GM12872 (cell line): ENCODE measurements at regions not wholly inside any gene's neighbourhood (a gene's known extent, or its start where the extent isn't known, plus 50 kb on each side); places are given as distances from the start of the nearest gene placed in this dataset.

Experiments used
- TF ChIP-seq, protein P1 (sequence below): IDR thresholded peaks from 3 replicates; pipeline ENCODE4 v1.5.1; 2011; ENCODE audit warnings: low read depth, mild to moderate bottlenecking, low read length, moderate library complexity; ENCODE audit not compliant: insufficient read depth

DNA sequence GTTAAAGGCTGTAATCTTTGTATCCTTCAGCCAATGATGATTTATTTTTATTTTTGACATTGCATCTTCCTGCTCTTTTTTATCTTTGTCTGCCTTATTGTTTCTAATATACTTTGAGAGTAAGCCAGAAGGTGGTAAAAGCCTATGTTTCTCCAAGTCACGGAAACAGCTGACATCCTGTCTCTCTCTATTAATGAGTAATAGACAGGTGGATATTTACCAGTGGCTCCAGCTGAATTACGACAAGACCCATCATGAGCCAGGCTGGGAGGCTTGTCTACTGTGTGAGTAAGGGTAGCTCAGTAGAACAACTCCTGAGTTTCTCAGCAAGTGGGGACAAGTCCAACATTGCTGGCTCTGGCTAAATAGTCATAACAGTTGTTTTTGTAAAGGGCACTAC lies 166.6 kb downstream of the NDFIP2 start:
- TF ChIP-seq, protein P1, sequence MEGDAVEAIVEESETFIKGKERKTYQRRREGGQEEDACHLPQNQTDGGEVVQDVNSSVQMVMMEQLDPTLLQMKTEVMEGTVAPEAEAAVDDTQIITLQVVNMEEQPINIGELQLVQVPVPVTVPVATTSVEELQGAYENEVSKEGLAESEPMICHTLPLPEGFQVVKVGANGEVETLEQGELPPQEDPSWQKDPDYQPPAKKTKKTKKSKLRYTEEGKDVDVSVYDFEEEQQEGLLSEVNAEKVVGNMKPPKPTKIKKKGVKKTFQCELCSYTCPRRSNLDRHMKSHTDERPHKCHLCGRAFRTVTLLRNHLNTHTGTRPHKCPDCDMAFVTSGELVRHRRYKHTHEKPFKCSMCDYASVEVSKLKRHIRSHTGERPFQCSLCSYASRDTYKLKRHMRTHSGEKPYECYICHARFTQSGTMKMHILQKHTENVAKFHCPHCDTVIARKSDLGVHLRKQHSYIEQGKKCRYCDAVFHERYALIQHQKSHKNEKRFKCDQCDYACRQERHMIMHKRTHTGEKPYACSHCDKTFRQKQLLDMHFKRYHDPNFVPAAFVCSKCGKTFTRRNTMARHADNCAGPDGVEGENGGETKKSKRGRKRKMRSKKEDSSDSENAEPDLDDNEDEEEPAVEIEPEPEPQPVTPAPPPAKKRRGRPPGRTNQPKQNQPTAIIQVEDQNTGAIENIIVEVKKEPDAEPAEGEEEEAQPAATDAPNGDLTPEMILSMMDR: no peak

DNA sequence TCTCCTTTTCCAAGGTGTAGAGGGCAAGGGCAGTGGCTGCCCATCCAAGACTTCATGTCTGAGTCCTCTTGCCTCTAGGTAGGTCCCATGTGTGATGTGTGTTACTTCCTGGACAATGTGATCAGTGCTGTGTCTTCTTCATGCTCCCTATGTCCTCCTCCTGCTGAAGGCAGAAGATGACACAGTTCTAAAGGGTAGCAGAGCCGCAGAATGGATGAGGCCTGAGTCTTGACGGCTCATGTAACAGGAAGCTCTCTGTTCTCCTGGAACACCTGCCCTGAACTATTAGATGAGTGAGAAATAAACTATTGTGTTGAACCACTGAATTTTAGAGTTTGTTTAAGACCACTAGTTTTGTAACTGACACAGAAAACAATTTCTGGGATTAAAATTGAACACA lies 165.9 kb downstream of the NDFIP2 start:
- TF ChIP-seq, protein P1: no peak

DNA sequence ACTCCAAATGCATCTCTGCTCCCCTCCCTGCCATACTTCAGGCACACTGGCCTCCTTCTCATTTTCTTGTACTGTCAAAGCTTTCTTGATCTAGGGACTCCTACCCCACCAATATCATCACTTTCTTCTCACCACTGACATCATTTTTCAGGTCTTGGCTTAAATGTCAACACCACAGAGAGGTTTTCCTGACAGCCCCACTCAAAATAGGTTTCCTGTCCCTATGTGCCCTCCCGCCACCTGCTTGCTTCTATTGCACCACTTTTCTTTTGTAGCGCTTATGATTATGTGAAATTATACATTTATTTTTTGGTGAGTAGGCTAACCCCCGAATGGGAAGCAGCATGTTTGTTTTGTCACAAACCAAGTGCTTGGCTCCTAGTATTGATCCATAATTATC lies 164.6 kb downstream of the NDFIP2 start:
- TF ChIP-seq, protein P1: no peak

DNA sequence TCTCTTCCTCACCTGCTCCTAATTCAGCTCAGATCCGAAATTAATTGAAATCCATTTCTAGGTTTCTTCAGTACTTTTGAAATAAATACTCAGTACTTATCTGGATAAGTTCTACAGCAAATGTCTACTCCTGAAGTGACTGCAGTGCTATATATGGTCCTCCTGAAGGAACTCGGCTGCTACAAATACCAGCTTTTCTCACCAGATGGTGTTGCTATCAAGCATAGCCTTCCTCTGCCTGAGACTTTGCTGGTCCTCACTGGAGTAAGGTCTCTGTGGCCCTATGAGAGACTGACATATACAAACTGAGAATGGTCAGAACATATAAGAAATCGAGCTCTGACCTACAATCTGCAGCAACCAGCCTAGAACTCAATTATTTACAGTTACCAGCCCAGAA lies 161.6 kb downstream of the NDFIP2 start:
- TF ChIP-seq, protein P1: no peak

DNA sequence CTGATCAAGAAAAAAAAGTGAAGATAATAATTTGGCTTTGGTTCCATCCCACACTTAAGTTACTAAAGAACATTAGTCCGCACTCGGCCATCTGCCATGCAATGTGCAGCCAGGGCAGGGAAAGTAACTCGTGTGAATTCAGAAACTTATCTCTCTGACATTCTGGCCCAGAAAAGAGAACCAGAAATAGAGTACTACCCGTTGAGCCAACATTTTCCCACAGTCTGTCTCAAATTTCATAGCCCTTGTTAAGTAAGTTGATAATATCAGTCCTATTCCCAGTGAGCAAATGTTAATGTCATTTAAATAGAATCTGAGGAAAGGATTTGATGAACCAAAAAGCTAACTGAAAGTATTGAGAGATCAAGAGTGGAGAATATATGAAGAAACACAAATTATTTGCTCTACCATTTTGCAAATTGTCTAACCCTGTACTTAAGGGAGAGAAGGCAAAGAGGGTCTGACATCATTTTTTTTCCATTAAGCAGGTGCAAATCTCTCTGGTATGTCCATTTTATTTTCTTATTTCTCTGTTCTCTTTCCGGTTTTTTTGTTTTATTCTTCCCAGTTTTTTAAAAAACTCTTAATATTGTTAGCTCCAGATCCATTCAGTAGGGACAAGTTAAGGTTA lies 156.3 kb downstream of the NDFIP2 start:
- TF ChIP-seq, protein P1: no peak

DNA sequence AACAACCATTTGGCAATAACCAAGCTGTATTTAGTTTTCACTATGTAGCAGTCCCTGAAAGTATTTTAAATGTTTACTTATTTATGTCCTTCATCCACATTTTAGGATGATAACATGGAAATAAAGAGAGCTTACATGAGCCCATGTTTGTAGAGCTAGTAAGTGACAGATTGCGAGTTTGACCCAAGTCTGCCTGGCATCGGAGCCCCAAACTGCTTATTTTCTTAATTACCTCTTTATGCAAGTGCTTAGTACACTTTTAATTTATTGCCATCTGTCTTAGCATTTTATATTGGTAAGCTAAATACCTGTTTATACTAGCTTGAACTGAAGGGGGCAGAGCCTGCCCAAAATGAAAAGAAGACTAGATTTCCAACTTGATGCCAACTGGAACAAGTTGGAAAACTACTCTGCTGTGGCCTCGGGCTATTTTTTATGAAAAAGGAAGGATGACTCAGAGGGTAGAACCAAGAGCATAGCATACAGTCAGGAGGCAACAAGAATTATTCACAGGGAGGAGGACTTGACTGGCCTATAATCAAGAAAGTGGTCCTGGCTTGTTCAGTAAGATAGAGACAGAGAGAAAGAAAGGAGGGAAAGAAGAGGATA lies 150.2 kb downstream of the NDFIP2 start:
- TF ChIP-seq, protein P1: no peak

DNA sequence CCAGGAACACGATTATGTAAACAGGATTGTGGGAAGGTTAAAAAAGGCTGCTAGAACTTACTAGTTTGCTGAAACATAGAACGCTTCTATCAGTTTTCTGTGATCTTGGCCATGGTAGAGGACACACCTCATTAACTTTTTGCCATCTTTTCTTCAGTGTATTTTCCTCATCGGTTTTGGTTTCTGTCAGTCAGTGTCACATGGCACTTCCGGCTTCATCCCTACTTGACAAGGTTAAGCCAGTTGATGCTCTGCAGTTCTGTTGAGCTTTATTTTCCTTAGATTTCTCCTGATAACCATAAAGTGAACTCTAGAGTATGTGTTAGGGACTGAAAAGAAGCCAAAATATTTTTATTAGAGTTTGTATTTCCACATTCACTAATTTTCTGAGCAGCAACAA lies 147.5 kb downstream of the NDFIP2 start:
- TF ChIP-seq, protein P1: no peak
